Activated CD4-positive, alpha-beta T cell treated with anti-CD3 and anti-CD28 coated beads, Interleukin-2, amount 10 ng/mL, durations not matched to agents 24 days and 14 days (primary cell): ENCODE measurements at regions not wholly inside any gene's neighbourhood (a gene's known extent, or its start where the extent isn't known, plus 50 kb on each side); places are given as distances from the start of the nearest gene placed in this dataset.
"Not testable (repeated sequence)": the region's sequence is repeated elsewhere in the genome, so short reads cannot be mapped to it uniquely, and the experiment has no call there.

Source experiments
- DNase-seq: peaks from one replicate; pipeline ENCODE4 v3.0.0; 2022
- H3K27ac Mint-ChIP-seq: one replicate; pipeline ENCODE4 v1.8.0; 2022; ENCODE audit warnings: mild to moderate bottlenecking, mixed read lengths
- H3K27me3 Mint-ChIP-seq: one replicate; pipeline ENCODE4 v1.8.0; 2022; ENCODE audit warnings: mixed read lengths
- H3K36me3 Mint-ChIP-seq: one replicate; pipeline ENCODE4 v1.8.0; 2022; ENCODE audit warnings: low read depth, mild to moderate bottlenecking, mixed read lengths
- H3K4me1 Mint-ChIP-seq: one replicate; pipeline ENCODE4 v1.8.0; 2021; ENCODE audit warnings: mixed read lengths
- H3K4me3 Mint-ChIP-seq: one replicate; pipeline ENCODE4 v1.8.0; 2022; ENCODE audit warnings: mild to moderate bottlenecking, moderate library complexity, mixed read lengths
- H3K9me3 Mint-ChIP-seq: one replicate; pipeline ENCODE4 v1.8.0; 2021; ENCODE audit warnings: mixed read lengths
- intact Hi-C: fragments of 100-400 bp; cut with micrococcal nuclease; formaldehyde crosslinking; loops from one replicate; pipeline ENCODE4 v1.15.1; 2023

- DNase-seq = no peak
- Mint-ChIP-seq H3K4me3 (no peak overlapping the region), H3K9me3 (peaks cover 9% of the 10 kb centered on the region), H3K27me3 (peaks cover 3% of the 10 kb centered on the region), H3K36me3 (no peaks in the 10 kb centered on the region), H3K27ac (no peak overlapping the region), H3K4me1 (no peaks in the 10 kb centered on the region)
- intact Hi-C loops = no loop called here
Observed at GRCh38 chr12:45490232-45490881, 239.1 kb upstream of the ARID2 start.

- intact Hi-C loops = no loop called here
- Mint-ChIP-seq H3K9me3 (peaks cover 14% of the 10 kb centered on the region), H3K4me1 (no peaks in the 10 kb centered on the region), H3K36me3 (no peaks in the 10 kb centered on the region), H3K27me3 (peaks cover 3% of the 10 kb centered on the region), H3K27ac (no peak overlapping the region), H3K4me3 (no peak overlapping the region)
- DNase-seq = no peak
Observed at GRCh38 chr12:45494279-45494678, 235.2 kb upstream of the ARID2 start.

GRCh38 chr12:45498645-45499044 is 230.9 kb upstream of the ARID2 start:
- intact Hi-C loops = no loop called here
- H3K36me3 Mint-ChIP-seq = no peaks in the 10 kb centered on the region
- DNase-seq = no peak
- no peak overlapping the region for H3K27ac Mint-ChIP-seq
- H3K4me1 Mint-ChIP-seq = no peaks in the 10 kb centered on the region
- H3K27me3 Mint-ChIP-seq = peaks cover 4% of the 10 kb centered on the region
- H3K9me3 Mint-ChIP-seq = peaks cover 5% of the 10 kb centered on the region
- H3K4me3 Mint-ChIP-seq = no peak overlapping the region

GRCh38 chr12:45502481-45503128 is 226.9 kb upstream of the ARID2 start:
- Mint-ChIP-seq H3K4me3 (no peak overlapping the region), H3K36me3 (no peaks in the 10 kb centered on the region), H3K27me3 (peaks cover 7% of the 10 kb centered on the region), H3K9me3 (peaks cover 7% of the 10 kb centered on the region), H3K27ac (no peak overlapping the region), H3K4me1 (no peaks in the 10 kb centered on the region)
- intact Hi-C loops = no loop called here
- no peak for DNase-seq

GRCh38 chr12:45503899-45504298 is 225.6 kb upstream of the ARID2 start:
- H3K27me3 Mint-ChIP-seq = peaks cover 7% of the 10 kb centered on the region
- no peak overlapping the region for H3K27ac Mint-ChIP-seq
- H3K4me1 Mint-ChIP-seq = no peaks in the 10 kb centered on the region
- no peaks in the 10 kb centered on the region for H3K36me3 Mint-ChIP-seq
- no peak overlapping the region for H3K4me3 Mint-ChIP-seq
- no peak for DNase-seq
- intact Hi-C loops = no loop called here
- peaks cover 7% of the 10 kb centered on the region for H3K9me3 Mint-ChIP-seq

GRCh38 chr12:45504316-45505010 is 225.0 kb upstream of the ARID2 start:
- no peak overlapping the region for H3K27ac Mint-ChIP-seq
- intact Hi-C loops = no loop called here
- H3K9me3 Mint-ChIP-seq = peaks cover 7% of the 10 kb centered on the region
- H3K4me3 Mint-ChIP-seq = no peak overlapping the region
- H3K4me1 Mint-ChIP-seq = no peaks in the 10 kb centered on the region
- DNase-seq = no peak
- peaks cover 7% of the 10 kb centered on the region for H3K27me3 Mint-ChIP-seq
- no peaks in the 10 kb centered on the region for H3K36me3 Mint-ChIP-seq

GRCh38 chr12:45509187-45509586 is 220.3 kb upstream of the ARID2 start:
- DNase-seq = no peak
- no peak overlapping the region for H3K4me3 Mint-ChIP-seq
- intact Hi-C loops = no loop called here
- H3K9me3 Mint-ChIP-seq = peaks cover 13% of the 10 kb centered on the region
- peaks cover 4% of the 10 kb centered on the region for H3K36me3 Mint-ChIP-seq
- peaks cover 3% of the 10 kb centered on the region for H3K27me3 Mint-ChIP-seq
- H3K27ac Mint-ChIP-seq = no peak overlapping the region
- H3K4me1 Mint-ChIP-seq = no peaks in the 10 kb centered on the region

- DNase-seq = no peak
- H3K4me1 Mint-ChIP-seq = no peaks in the 10 kb centered on the region
Observed at GRCh38 chr12:45509621-45510020, 219.9 kb upstream of the ARID2 start.

GRCh38 chr12:45517381-45517780 is 212.1 kb upstream of the ARID2 start:
- H3K27ac Mint-ChIP-seq = no peak overlapping the region
- no peaks in the 10 kb centered on the region for H3K27me3 Mint-ChIP-seq
- intact Hi-C loops = no loop called here
- H3K36me3 Mint-ChIP-seq = peaks cover under 1% of the 10 kb centered on the region
- peaks cover 5% of the 10 kb centered on the region for H3K9me3 Mint-ChIP-seq
- H3K4me3 Mint-ChIP-seq = no peak overlapping the region
- H3K4me1 Mint-ChIP-seq = peaks cover 9% of the 10 kb centered on the region
- no peak for DNase-seq

More at GRCh38 chr12:45509621-45510020, 219.9 kb upstream of the ARID2 start:
- Mint-ChIP-seq H3K4me3 (no peak overlapping the region), H3K27me3 (peaks cover 3% of the 10 kb centered on the region), H3K36me3 (peaks cover 4% of the 10 kb centered on the region), H3K9me3 (peaks cover 13% of the 10 kb centered on the region), H3K27ac (no peak overlapping the region)
- intact Hi-C loops = no loop called here

- Mint-ChIP-seq H3K36me3 (peaks cover 6% of the 10 kb centered on the region), H3K4me1 (peaks cover 9% of the 10 kb centered on the region), H3K27ac (peak overlapping the region; percentile 61), H3K27me3 (no peaks in the 10 kb centered on the region), H3K4me3 (peak overlapping the region; percentile 11), H3K9me3 (peaks cover 16% of the 10 kb centered on the region)
- intact Hi-C loops = no loop called here
- peak; percentile 86 for DNase-seq
Observed at GRCh38 chr12:45518291-45519235, 210.9 kb upstream of the ARID2 start.

- peaks cover 7% of the 10 kb centered on the region for H3K27me3 Mint-ChIP-seq
- H3K9me3 Mint-ChIP-seq = peaks cover 36% of the 10 kb centered on the region
- peaks cover 9% of the 10 kb centered on the region for H3K4me1 Mint-ChIP-seq
- DNase-seq = no peak
- H3K36me3 Mint-ChIP-seq = peaks cover 6% of the 10 kb centered on the region
- intact Hi-C loops = no loop called here
- H3K4me3 Mint-ChIP-seq = no peak overlapping the region
- H3K27ac Mint-ChIP-seq = no peak overlapping the region
Observed at GRCh38 chr12:45522227-45522626, 207.3 kb upstream of the ARID2 start.

- intact Hi-C loops, DNase-seq, H3K4me1 Mint-ChIP-seq, H3K4me3 Mint-ChIP-seq, H3K27ac Mint-ChIP-seq, H3K36me3 Mint-ChIP-seq: not testable (repeated sequence)
- peaks cover 40% of the 10 kb centered on the region for H3K9me3 Mint-ChIP-seq
- H3K27me3 Mint-ChIP-seq = peaks cover 16% of the 10 kb centered on the region
Observed at GRCh38 chr12:45526823-45527222, 202.7 kb upstream of the ARID2 start.

GRCh38 chr12:45532113-45532512 is 197.4 kb upstream of the ARID2 start:
- no peaks in the 10 kb centered on the region for H3K36me3 Mint-ChIP-seq
- H3K27me3 Mint-ChIP-seq = peaks cover 19% of the 10 kb centered on the region
- no peak overlapping the region for H3K4me3 Mint-ChIP-seq
- no peak for DNase-seq
- intact Hi-C loops = no loop called here
- no peak overlapping the region for H3K27ac Mint-ChIP-seq
- H3K4me1 Mint-ChIP-seq = no peaks in the 10 kb centered on the region
- H3K9me3 Mint-ChIP-seq = peaks cover 17% of the 10 kb centered on the region
